ENCODE measurements at regions not wholly inside any gene's neighbourhood (a gene's known extent, or its start where the extent isn't known, plus 50 kb on each side); places are given as distances from the start of the nearest gene placed in this dataset.

GRCh38 chr11:27908621-27909020 lies 199.3 kb downstream of the KIF18A start:
- no peaks in the 10 kb centered on the region for H3K9me3 ChIP-seq (ENCODE audit: insufficient read depth in 2 of 2, low read depth in 1 of 2, low read length in 1 of 2)
- no peaks in the 10 kb centered on the region for H3K36me3 ChIP-seq (ENCODE audit: control insufficient read depth in 2 of 4, insufficient read depth in 4 of 4, low read length in 3 of 4)
- no peak overlapping the region for H4K91ac ChIP-seq (replicated peaks; ENCODE audit: insufficient read length, low read length)
- no peaks in the 10 kb centered on the region for H3K23me2 ChIP-seq (ENCODE audit: low read depth, low read length)
- no peak overlapping the region for H3K9ac ChIP-seq (replicated peaks in 1 of 4; ENCODE audit: extremely low read depth in 1 of 4, low read depth in 3 of 4, low read length in 3 of 4)
- no peak overlapping the region for H3K4me3 ChIP-seq (ENCODE audit: extremely low read depth in 1 of 4, insufficient read depth in 2 of 4, low read depth in 3 of 4, low read length in 4 of 4)
- DNase-seq (ENCODE audit: low read depth in 1 of 2, low spot score in 2 of 2) (no peak), FAIRE-seq (no peak)
- no peak for TF ChIP-seq JUND (IDR thresholded peaks at IDR 0.05; ENCODE audit: low read length)
- no peak for TF ChIP-seq CREB1 (IDR thresholded peaks at IDR 0.05)
- TF ChIP-seq GABPA (IDR thresholded peaks at IDR 0.05; ENCODE audit: borderline replicate concordance, insufficient read depth, low read length) = no peak
- TF ChIP-seq ASH2L (IDR thresholded peaks at IDR 0.05; ENCODE audit: low read length) = no peak
- no peak for TF ChIP-seq TEAD4 (IDR thresholded peaks at IDR 0.05; ENCODE audit: low read depth, low read length)
- TF ChIP-seq FOSL1 (IDR thresholded peaks at IDR 0.05; ENCODE audit: insufficient read depth, low read depth, low read length) = no peak
- no peak overlapping the region for H3K56ac ChIP-seq (replicated peaks; ENCODE audit: insufficient read length, low read depth, low read length)
- no peak overlapping the region for H3K14ac ChIP-seq (ENCODE audit: insufficient read length)
- no peak overlapping the region for H2AFZ ChIP-seq (ENCODE audit: low read length)
- no peaks in the 10 kb centered on the region for H3K79me1 ChIP-seq (ENCODE audit: low read depth, low read length)
- H3K4me1 ChIP-seq (replicated peaks in 1 of 4; ENCODE audit: control insufficient read depth in 3 of 4, insufficient read depth in 4 of 4, low read length in 3 of 4) = no peaks in the 10 kb centered on the region
- no peak overlapping the region for H2AK5ac ChIP-seq (ENCODE audit: low read depth, low read length)
- no peak overlapping the region for H3K4ac ChIP-seq (replicated peaks; ENCODE audit: insufficient read length, low read depth, low read length)
- no peaks in the 10 kb centered on the region for H3K79me2 ChIP-seq (ENCODE audit: control insufficient read depth in 1 of 2, insufficient read depth in 2 of 2, low read length in 2 of 2)
- ChIA-PET POLR2A (ENCODE audit: partially characterized antibody) (no interaction called here), CTCF (ENCODE audit: partially characterized antibody) (no interaction called here)
- H2BK12ac ChIP-seq (ENCODE audit: low read depth, low read length) = no peak overlapping the region
- H3K23ac ChIP-seq (ENCODE audit: insufficient read length) = no peak overlapping the region
- no peak overlapping the region for H4K8ac ChIP-seq (ENCODE audit: extremely low read depth, insufficient read depth, low read length)
- no peaks in the 10 kb centered on the region; a peak in 1 of 7 replicates for H3K27me3 ChIP-seq (replicated peaks in 1 of 4; ENCODE audit: control insufficient read depth in 3 of 4, extremely low read depth in 1 of 4, insufficient read depth in 3 of 4, low read length in 3 of 4)
- no peaks in the 10 kb centered on the region for H4K20me1 ChIP-seq (replicated peaks in 1 of 2; ENCODE audit: control insufficient read depth in 1 of 2, insufficient read depth in 2 of 2, low read length in 2 of 2)
- H2BK20ac ChIP-seq (ENCODE audit: low read length) = no peak overlapping the region
- no peak overlapping the region for H2BK5ac ChIP-seq (ENCODE audit: low read depth, low read length)
- no peak overlapping the region for H3K27ac ChIP-seq (ENCODE audit: low read depth, low read length)
- H2BK15ac ChIP-seq (ENCODE audit: low read length) = no peak overlapping the region
- 83% methylated on average over 3 of the region's 3 CpGs; no CpG with 5 or more reads in 1 of the 2 experiments for WGBS, 2 experiments (ENCODE audit: extremely low coverage in 1 of 2, insufficient coverage in 1 of 2, insufficient read length in 1 of 2, insufficient replicate concordance in 2 of 2, low coverage in 1 of 2, low lambda C conversion rate in 2 of 2, missing lambda C conversion rate in 1 of 2)
- H4K5ac ChIP-seq (ENCODE audit: insufficient read length, low read depth, low read length) = no peak overlapping the region
- H3K4me2 ChIP-seq (ENCODE audit: insufficient read depth in 1 of 2, low read depth in 2 of 2, low read length in 2 of 2) = no peak overlapping the region
- no peak overlapping the region for H2BK120ac ChIP-seq (replicated peaks; ENCODE audit: low read depth, low read length)
- no peak overlapping the region for H3K18ac ChIP-seq (ENCODE audit: extremely low read depth, low read length)
